ENCODE measurements at regions not wholly inside any gene's neighbourhood (a gene's known extent, or its start where the extent isn't known, plus 50 kb on each side); places are given as distances from the start of the nearest gene placed in this dataset.
"Not testable (repeated sequence)": the region's sequence is repeated elsewhere in the genome, so short reads cannot be mapped to it uniquely, and the experiment has no call there.

GRCh38 chr5:44252545-44252944, 136.7 kb downstream of the FGF10 start:
- no peak for DNase-seq (ENCODE audit: low spot score)

- DNase-seq (ENCODE audit: low spot score): no peak
Measured at GRCh38 chr5:44246986-44247385, 142.2 kb downstream of the FGF10 start.

- DNase-seq (ENCODE audit: low spot score): no peak
Measured at GRCh38 chr5:44245935-44246334, 143.3 kb downstream of the FGF10 start.

GRCh38 chr5:44242791-44243190, 146.4 kb downstream of the FGF10 start:
- no peak for DNase-seq (ENCODE audit: low spot score)

GRCh38 chr5:44236040-44236439, 153.2 kb downstream of the FGF10 start:
- DNase-seq (ENCODE audit: low spot score): no peak

- DNase-seq (ENCODE audit: low spot score): no peak
Measured at GRCh38 chr5:44233691-44234090, 155.5 kb downstream of the FGF10 start.

- no peak for DNase-seq (ENCODE audit: low spot score)
Measured at GRCh38 chr5:44225231-44226160, 163.7 kb downstream of the FGF10 start.

GRCh38 chr5:44199408-44199807, 189.8 kb downstream of the FGF10 start:
- no peak for DNase-seq (ENCODE audit: low spot score)

- DNase-seq (ENCODE audit: low spot score): no peak
Measured at GRCh38 chr5:44189255-44189654, 200.0 kb downstream of the FGF10 start.

GRCh38 chr5:44187973-44188372, 201.2 kb downstream of the FGF10 start:
- no peak for DNase-seq (ENCODE audit: low spot score)

GRCh38 chr5:44183753-44184152, 205.5 kb downstream of the FGF10 start:
- no peak for DNase-seq (ENCODE audit: low spot score)

- no peak for DNase-seq (ENCODE audit: low spot score)
Measured at GRCh38 chr5:44183312-44183711, 205.9 kb downstream of the FGF10 start.

GRCh38 chr5:44178414-44178813, 210.8 kb downstream of the FGF10 start:
- no peak for DNase-seq (ENCODE audit: low spot score)

GRCh38 chr5:44167540-44167939, 221.7 kb downstream of the FGF10 start:
- DNase-seq (ENCODE audit: low spot score): no peak

- no peak for DNase-seq (ENCODE audit: low spot score)
Measured at GRCh38 chr5:44160369-44160768, 228.9 kb downstream of the FGF10 start.

GRCh38 chr5:44150075-44150723, 239.0 kb downstream of the FGF10 start:
- DNase-seq (ENCODE audit: low spot score): no peak

- peak; percentile 40 for DNase-seq (ENCODE audit: low spot score)
Measured at GRCh38 chr5:44117947-44118346, 271.3 kb downstream of the FGF10 start.

GRCh38 chr5:44108232-44108631, 281.0 kb downstream of the FGF10 start:
- not testable (repeated sequence) for DNase-seq (ENCODE audit: low spot score)

GRCh38 chr5:44099643-44100042, 289.6 kb downstream of the FGF10 start:
- DNase-seq (ENCODE audit: low spot score): no peak

- no peak for DNase-seq (ENCODE audit: low spot score)
Measured at GRCh38 chr5:44089424-44090144, 299.6 kb downstream of the FGF10 start.

GRCh38 chr5:44085083-44085482, 304.1 kb downstream of the FGF10 start:
- DNase-seq (ENCODE audit: low spot score): no peak

- not testable (repeated sequence) for DNase-seq (ENCODE audit: low spot score)
Measured at GRCh38 chr5:44074547-44074946, 314.7 kb downstream of the FGF10 start.
